GM12865 (cell line): ENCODE measurements at regions not wholly inside any gene's neighbourhood (a gene's known extent, or its start where the extent isn't known, plus 50 kb on each side); places are given as distances from the start of the nearest gene placed in this dataset.

Experiments used
- DNase-seq: peaks from one replicate; pipeline ENCODE4 v3.0.0; 2010; ENCODE audit warnings: low read depth
- H3K4me3 ChIP-seq: 2 replicates; pipeline ENCODE4 v1.5.1; 2011; ENCODE audit warnings: mild to moderate bottlenecking, low read depth, low read length, control low read depth
- TF ChIP-seq, protein P1 (sequence below): IDR thresholded peaks from 2 replicates; pipeline ENCODE4 v1.5.1; 2011; ENCODE audit warnings: low read length, control low read depth, low read depth, inconsistent platforms; ENCODE audit not compliant: insufficient read depth; ENCODE audit errors: missing control alignments

GRCh38 chr2:151197184-151198108 is 64.2 kb downstream of the RBM43 start:
- H3K4me3 ChIP-seq = no peak overlapping the region
- DNase-seq = no peak
- TF ChIP-seq, protein P1, sequence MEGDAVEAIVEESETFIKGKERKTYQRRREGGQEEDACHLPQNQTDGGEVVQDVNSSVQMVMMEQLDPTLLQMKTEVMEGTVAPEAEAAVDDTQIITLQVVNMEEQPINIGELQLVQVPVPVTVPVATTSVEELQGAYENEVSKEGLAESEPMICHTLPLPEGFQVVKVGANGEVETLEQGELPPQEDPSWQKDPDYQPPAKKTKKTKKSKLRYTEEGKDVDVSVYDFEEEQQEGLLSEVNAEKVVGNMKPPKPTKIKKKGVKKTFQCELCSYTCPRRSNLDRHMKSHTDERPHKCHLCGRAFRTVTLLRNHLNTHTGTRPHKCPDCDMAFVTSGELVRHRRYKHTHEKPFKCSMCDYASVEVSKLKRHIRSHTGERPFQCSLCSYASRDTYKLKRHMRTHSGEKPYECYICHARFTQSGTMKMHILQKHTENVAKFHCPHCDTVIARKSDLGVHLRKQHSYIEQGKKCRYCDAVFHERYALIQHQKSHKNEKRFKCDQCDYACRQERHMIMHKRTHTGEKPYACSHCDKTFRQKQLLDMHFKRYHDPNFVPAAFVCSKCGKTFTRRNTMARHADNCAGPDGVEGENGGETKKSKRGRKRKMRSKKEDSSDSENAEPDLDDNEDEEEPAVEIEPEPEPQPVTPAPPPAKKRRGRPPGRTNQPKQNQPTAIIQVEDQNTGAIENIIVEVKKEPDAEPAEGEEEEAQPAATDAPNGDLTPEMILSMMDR = no peak

DNA sequence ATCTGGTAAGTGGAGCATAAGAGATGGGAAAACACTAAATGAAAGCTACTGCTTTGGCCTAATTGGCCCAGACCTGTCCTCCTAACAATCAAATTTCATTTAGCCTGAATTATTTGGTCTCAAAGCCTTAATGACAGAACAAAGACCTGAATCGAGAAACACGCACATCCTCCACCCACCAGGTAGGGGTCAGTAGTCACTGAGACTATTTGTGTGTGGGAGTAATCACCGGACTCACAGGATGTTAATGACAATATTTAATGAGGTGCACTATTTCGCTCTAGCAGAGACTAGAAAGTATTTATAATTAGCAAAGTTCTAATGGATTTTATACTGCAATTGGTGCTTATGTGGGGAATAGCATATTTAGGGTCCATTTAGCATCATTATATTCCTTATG is 68.1 kb downstream of the RBM43 start:
- TF ChIP-seq, protein P1 = no peak

GRCh38 chr2:151192681-151193080 is 69.0 kb downstream of the RBM43 start:
- no peak for DNase-seq
- H3K4me3 ChIP-seq = no peak overlapping the region
- TF ChIP-seq, protein P1 = no peak

More for the DNA sequence above, 68.1 kb downstream of the RBM43 start:
- DNase-seq = peak; percentile 4
- H3K4me3 ChIP-seq = no peak overlapping the region

DNA sequence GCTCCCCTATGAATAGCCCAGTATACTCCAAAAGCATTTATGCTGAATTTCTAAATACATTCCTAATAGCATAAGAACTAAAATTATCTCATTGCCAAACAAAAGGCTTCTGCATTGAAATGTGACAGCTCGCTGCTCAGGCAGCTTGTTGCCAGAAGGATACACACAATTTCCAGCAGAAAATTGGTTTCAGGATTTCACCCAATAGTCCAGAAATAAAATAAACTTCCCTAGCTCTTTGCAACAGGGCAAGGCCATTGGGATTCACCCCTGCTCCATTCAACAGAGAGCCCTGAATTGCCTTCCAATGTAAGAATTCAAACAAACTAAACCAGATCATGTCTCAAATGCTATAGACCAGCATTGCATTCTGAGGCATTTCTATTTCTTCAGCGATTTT is 70.7 kb downstream of the RBM43 start:
- H3K4me3 ChIP-seq = no peak overlapping the region
- TF ChIP-seq, protein P1 = no peak
- DNase-seq = no peak

- no peak overlapping the region for H3K4me3 ChIP-seq
- DNase-seq = no peak
- TF ChIP-seq, protein P1 = no peak
Observed at GRCh38 chr2:151189125-151189524, 72.5 kb downstream of the RBM43 start.

GRCh38 chr2:151186011-151186410 is 75.7 kb downstream of the RBM43 start:
- no peak overlapping the region for H3K4me3 ChIP-seq
- TF ChIP-seq, protein P1 = no peak
- no peak for DNase-seq
